ENCODE measurements at regions not wholly inside any gene's neighbourhood (a gene's known extent, or its start where the extent isn't known, plus 50 kb on each side); places are given as distances from the start of the nearest gene placed in this dataset.
A peak's percentile ranks its signal among the peaks of the same experiment; 100 is the strongest.
"Not testable (repeated sequence)": the region's sequence is repeated elsewhere in the genome, so short reads cannot be mapped to it uniquely, and the experiment has no call there.

- no peaks in the 10 kb centered on the region for H3K9me2 ChIP-seq (ENCODE audit: low read depth, low read length)
- H3K9me3 ChIP-seq (ENCODE audit: low read length): peaks cover 20% of the 10 kb centered on the region
- no peaks in the 10 kb centered on the region for H3F3A ChIP-seq (ENCODE audit: insufficient read depth, low read length)
- H2AFZ ChIP-seq (ENCODE audit: low read length): peak overlapping the region; percentile 54; the same call in 1 of the 2 replicates
- peaks cover 18% of the 10 kb centered on the region for H3K4me1 ChIP-seq (ENCODE audit: insufficient read depth, low read length, severe bottlenecking)
- no peaks in the 10 kb centered on the region for H4K20me1 ChIP-seq (ENCODE audit: insufficient read depth, low read length)
- H3K4me3 ChIP-seq (ENCODE audit: low read depth, low read length, poor library complexity, severe bottlenecking): no peak overlapping the region
- no peak overlapping the region for H3K27ac ChIP-seq (ENCODE audit: low read depth, low read length, poor library complexity, severe bottlenecking)
- H3K4me2 ChIP-seq (ENCODE audit: low read length): no peak overlapping the region
- TF ChIP-seq EZH2 (IDR thresholded peaks at IDR 0.05; ENCODE audit: borderline replicate concordance, low read length): no peak
- H3K36me3 ChIP-seq (ENCODE audit: insufficient read depth, low read length): peaks cover 5% of the 10 kb centered on the region
- no peak overlapping the region for H3K9ac ChIP-seq (ENCODE audit: low read length)
- no peaks in the 10 kb centered on the region for H3K79me2 ChIP-seq (ENCODE audit: insufficient read depth, low read length)
- H3K27me3 ChIP-seq (ENCODE audit: insufficient read depth, low read length): no peaks in the 10 kb centered on the region
Measured at GRCh38 chr6:141510803-141511202, 621.9 kb upstream of the GJE1 start.

- not testable (repeated sequence) for H3K4me3 ChIP-seq (ENCODE audit: low read depth, low read length, poor library complexity, severe bottlenecking); H3K4me2 ChIP-seq (ENCODE audit: low read length); H3K9me2 ChIP-seq (ENCODE audit: low read depth, low read length); H3K27me3 ChIP-seq (ENCODE audit: insufficient read depth, low read length); H3K79me2 ChIP-seq (ENCODE audit: insufficient read depth, low read length); H3K4me1 ChIP-seq (ENCODE audit: insufficient read depth, low read length, severe bottlenecking); H2AFZ ChIP-seq (ENCODE audit: low read length); H3F3A ChIP-seq (ENCODE audit: insufficient read depth, low read length); H3K27ac ChIP-seq (ENCODE audit: low read depth, low read length, poor library complexity, severe bottlenecking); H4K20me1 ChIP-seq (ENCODE audit: insufficient read depth, low read length); H3K9ac ChIP-seq (ENCODE audit: low read length); H3K36me3 ChIP-seq (ENCODE audit: insufficient read depth, low read length)
- peaks cover 21% of the 10 kb centered on the region for H3K9me3 ChIP-seq (ENCODE audit: low read length)
Measured at GRCh38 chr6:141506062-141506461, 626.7 kb upstream of the GJE1 start.

- H3K9me2 ChIP-seq (ENCODE audit: low read depth, low read length); H4K20me1 ChIP-seq (ENCODE audit: insufficient read depth, low read length); H3K79me2 ChIP-seq (ENCODE audit: insufficient read depth, low read length); H3K36me3 ChIP-seq (ENCODE audit: insufficient read depth, low read length); H3K4me2 ChIP-seq (ENCODE audit: low read length); H3K27me3 ChIP-seq (ENCODE audit: insufficient read depth, low read length); H3K9ac ChIP-seq (ENCODE audit: low read length); H2AFZ ChIP-seq (ENCODE audit: low read length); H3K27ac ChIP-seq (ENCODE audit: low read depth, low read length, poor library complexity, severe bottlenecking); H3F3A ChIP-seq (ENCODE audit: insufficient read depth, low read length); H3K4me1 ChIP-seq (ENCODE audit: insufficient read depth, low read length, severe bottlenecking); H3K4me3 ChIP-seq (ENCODE audit: low read depth, low read length, poor library complexity, severe bottlenecking): not testable (repeated sequence)
- peaks cover 21% of the 10 kb centered on the region for H3K9me3 ChIP-seq (ENCODE audit: low read length)
Measured at GRCh38 chr6:141504318-141504717, 628.4 kb upstream of the GJE1 start.

- Histone ChIP-seq H3K27ac (ENCODE audit: low read depth, low read length, poor library complexity, severe bottlenecking) (no peak overlapping the region), H3K36me3 (ENCODE audit: insufficient read depth, low read length) (no peaks in the 10 kb centered on the region), H3K79me2 (ENCODE audit: insufficient read depth, low read length) (no peaks in the 10 kb centered on the region), H3K9ac (ENCODE audit: low read length) (no peak overlapping the region), H3K4me2 (ENCODE audit: low read length) (no peak overlapping the region), H3K4me1 (ENCODE audit: insufficient read depth, low read length, severe bottlenecking) (peaks cover 3% of the 10 kb centered on the region), H3K9me2 (ENCODE audit: low read depth, low read length) (no peaks in the 10 kb centered on the region), H3K27me3 (ENCODE audit: insufficient read depth, low read length) (no peaks in the 10 kb centered on the region), H3F3A (ENCODE audit: insufficient read depth, low read length) (no peaks in the 10 kb centered on the region), H2AFZ (ENCODE audit: low read length) (0 out of 2 replicates have a peak overlapping the region, but pooled peaks have one; percentile 40), H3K4me3 (ENCODE audit: low read depth, low read length, poor library complexity, severe bottlenecking) (no peak overlapping the region), H4K20me1 (ENCODE audit: insufficient read depth, low read length) (no peaks in the 10 kb centered on the region), H3K9me3 (ENCODE audit: low read length) (peaks cover 18% of the 10 kb centered on the region)
- no peak for TF ChIP-seq EZH2 (IDR thresholded peaks at IDR 0.05; ENCODE audit: borderline replicate concordance, low read length)
- no peak for TF ChIP-seq CTCF (IDR thresholded peaks at IDR 0.05; ENCODE audit: low read length)
Measured at GRCh38 chr6:141501616-141502015, 631.1 kb upstream of the GJE1 start.

- Histone ChIP-seq H3K79me2 (ENCODE audit: insufficient read depth, low read length) (no peaks in the 10 kb centered on the region), H3F3A (ENCODE audit: insufficient read depth, low read length) (no peaks in the 10 kb centered on the region), H3K4me2 (ENCODE audit: low read length) (no peak overlapping the region), H3K4me3 (ENCODE audit: low read depth, low read length, poor library complexity, severe bottlenecking) (no peak overlapping the region), H3K36me3 (ENCODE audit: insufficient read depth, low read length) (no peaks in the 10 kb centered on the region), H3K27ac (ENCODE audit: low read depth, low read length, poor library complexity, severe bottlenecking) (no peak overlapping the region), H3K27me3 (ENCODE audit: insufficient read depth, low read length) (no peaks in the 10 kb centered on the region), H3K4me1 (ENCODE audit: insufficient read depth, low read length, severe bottlenecking) (peaks cover 6% of the 10 kb centered on the region), H3K9ac (ENCODE audit: low read length) (no peak overlapping the region), H3K9me3 (ENCODE audit: low read length) (peaks cover 9% of the 10 kb centered on the region), H4K20me1 (ENCODE audit: insufficient read depth, low read length) (no peaks in the 10 kb centered on the region), H3K9me2 (ENCODE audit: low read depth, low read length) (no peaks in the 10 kb centered on the region), H2AFZ (ENCODE audit: low read length) (no peak overlapping the region)
- no peak for TF ChIP-seq EZH2 (IDR thresholded peaks at IDR 0.05; ENCODE audit: borderline replicate concordance, low read length)
- no peak for TF ChIP-seq CTCF (IDR thresholded peaks at IDR 0.05; ENCODE audit: low read length)
Measured at GRCh38 chr6:141498977-141499376, 633.7 kb upstream of the GJE1 start.
